ENCODE measurements at regions not wholly inside any gene's neighbourhood (a gene's known extent, or its start where the extent isn't known, plus 50 kb on each side); places are given as distances from the start of the nearest gene placed in this dataset.
"Not testable (repeated sequence)": the region's sequence is repeated elsewhere in the genome, so short reads cannot be mapped to it uniquely, and the experiment has no call there.

GRCh38 chr18:68172842-68173549 is 541.9 kb downstream of the TMX3 start:
- Histone ChIP-seq H3K27me3 (no peaks in the 10 kb centered on the region), H3K9me3 (no peaks in the 10 kb centered on the region), H3K27ac (no peak overlapping the region), H3K4me3 (no peak overlapping the region), H3K4me1 (no peaks in the 10 kb centered on the region), H3K36me3 (no peaks in the 10 kb centered on the region)
- TF ChIP-seq CTCF (IDR thresholded peaks at IDR 0.05): no peak
- no peak for TF ChIP-seq EP300 (IDR thresholded peaks at IDR 0.05; ENCODE audit: low read depth)
- in situ Hi-C loops (cut with MboI; ENCODE audit: low pct_ligation_motif_present in 1 of 4, low pct_unique_long_range_greater_than_20kb in 1 of 4, low sequenced_read_pairs in 3 of 4) (no loop called here), intact Hi-C loops (cut with DNase I; ENCODE audit: low total_unique reads) (no loop called here)
- WGBS, 2 donors (ENCODE audit: low coverage in 1 of 2): 72 to 83% methylated on average over 6 to 17 of the region's 17 CpGs
- DNase-seq: no peak

GRCh38 chr18:68164909-68165308 is 550.0 kb downstream of the TMX3 start:
- Histone ChIP-seq H3K27me3 (no peaks in the 10 kb centered on the region), H3K9me3 (no peaks in the 10 kb centered on the region), H3K27ac (no peak overlapping the region), H3K4me1 (no peaks in the 10 kb centered on the region), H3K4me3 (no peak overlapping the region), H3K36me3 (no peaks in the 10 kb centered on the region)
- in situ Hi-C loops (cut with MboI; ENCODE audit: low pct_ligation_motif_present in 1 of 4, low pct_unique_long_range_greater_than_20kb in 1 of 4, low sequenced_read_pairs in 3 of 4): no loop called here
- intact Hi-C loops (cut with DNase I; ENCODE audit: low total_unique reads): no loop called here
- TF ChIP-seq POLR2AphosphoS5 (IDR thresholded peaks at IDR 0.05) (no peak), POLR2A (IDR thresholded peaks at IDR 0.05) (no peak), EP300 (IDR thresholded peaks at IDR 0.05; ENCODE audit: low read depth) (no peak), CTCF (IDR thresholded peaks at IDR 0.05) (no peak)
- no peak for DNase-seq
- 55 to 66% methylated on average over 4 of the region's 4 CpGs for WGBS, 2 donors (ENCODE audit: low coverage in 1 of 2)

GRCh38 chr18:68153821-68154220 is 561.1 kb downstream of the TMX3 start:
- H3K4me1 ChIP-seq; H3K4me3 ChIP-seq; H3K36me3 ChIP-seq; H3K9me3 ChIP-seq; intact Hi-C loops (cut with DNase I; ENCODE audit: low total_unique reads); H3K27me3 ChIP-seq; H3K27ac ChIP-seq; in situ Hi-C loops (cut with MboI; ENCODE audit: low pct_ligation_motif_present in 1 of 4, low pct_unique_long_range_greater_than_20kb in 1 of 4, low sequenced_read_pairs in 3 of 4); DNase-seq: not testable (repeated sequence)
- WGBS, 2 donors (ENCODE audit: low coverage in 1 of 2): 72 to 79% methylated on average over 2 to 5 of the region's 5 CpGs

GRCh38 chr18:68152770-68153169 is 562.1 kb downstream of the TMX3 start:
- H3K9me3 ChIP-seq: no peaks in the 10 kb centered on the region
- DNase-seq: no peak
- 63% methylated on average over 7 of the region's 7 CpGs; no CpG with 5 or more reads in 1 of the 2 donors for WGBS, 2 donors (ENCODE audit: low coverage in 1 of 2)
- no peaks in the 10 kb centered on the region for H3K27me3 ChIP-seq
- no peaks in the 10 kb centered on the region for H3K36me3 ChIP-seq
- no peak overlapping the region for H3K27ac ChIP-seq
- no peak overlapping the region for H3K4me3 ChIP-seq
- intact Hi-C loops (cut with DNase I; ENCODE audit: low total_unique reads): no loop called here
- in situ Hi-C loops (cut with MboI; ENCODE audit: low pct_ligation_motif_present in 1 of 4, low pct_unique_long_range_greater_than_20kb in 1 of 4, low sequenced_read_pairs in 3 of 4): no loop called here
- no peak for TF ChIP-seq EP300 (IDR thresholded peaks at IDR 0.05; ENCODE audit: low read depth)
- TF ChIP-seq CTCF (IDR thresholded peaks at IDR 0.05): no peak
- TF ChIP-seq POLR2AphosphoS5 (IDR thresholded peaks at IDR 0.05): no peak
- TF ChIP-seq POLR2A (IDR thresholded peaks at IDR 0.05): no peak
- no peaks in the 10 kb centered on the region for H3K4me1 ChIP-seq

GRCh38 chr18:68150961-68151360 is 563.9 kb downstream of the TMX3 start:
- 42 to 55% methylated on average over 2 of the region's 2 CpGs for WGBS, 2 donors (ENCODE audit: low coverage in 1 of 2)
- intact Hi-C loops (cut with DNase I; ENCODE audit: low total_unique reads): no loop called here

More at GRCh38 chr18:68150961-68151360, 563.9 kb downstream of the TMX3 start:
- H3K27ac ChIP-seq: no peak overlapping the region
- no peaks in the 10 kb centered on the region for H3K4me1 ChIP-seq
- no peaks in the 10 kb centered on the region for H3K36me3 ChIP-seq
- DNase-seq: no peak
- H3K9me3 ChIP-seq: no peaks in the 10 kb centered on the region
- TF ChIP-seq POLR2AphosphoS5 (IDR thresholded peaks at IDR 0.05) (no peak), CTCF (IDR thresholded peaks at IDR 0.05) (no peak), EP300 (IDR thresholded peaks at IDR 0.05; ENCODE audit: low read depth) (no peak), POLR2A (IDR thresholded peaks at IDR 0.05) (no peak)
- no peaks in the 10 kb centered on the region for H3K27me3 ChIP-seq
- H3K4me3 ChIP-seq: no peak overlapping the region
- in situ Hi-C loops (cut with MboI; ENCODE audit: low pct_ligation_motif_present in 1 of 4, low pct_unique_long_range_greater_than_20kb in 1 of 4, low sequenced_read_pairs in 3 of 4): no loop called here
